Thoracic aorta (tissue), 2 donors: ENCODE measurements at regions not wholly inside any gene's neighbourhood (a gene's known extent, or its start where the extent isn't known, plus 50 kb on each side); places are given as distances from the start of the nearest gene placed in this dataset.

Experiments
- ATAC-seq: fragments of 150-250 bp; one replicate; pipeline ENCODE4 v1.8.0; 2017; ENCODE audit warnings: low read depth; ENCODE audit not compliant: insufficient number of reproducible peaks, low FRiP score
- DNase-seq: peaks from one replicate; pipeline ENCODE4 v3.0.0-alpha.2; 2020; ENCODE audit warnings: low spot score
- H3K27ac ChIP-seq, 2 donors: fragments of 200-600 bp; sonication (generic); 1 replicate in 1 of 2; 2 replicates in 1 of 2; pipeline ENCODE4 v1.5.1; 2016; ENCODE audit warnings: mild to moderate bottlenecking in 2 of 2, moderate library complexity in 2 of 2
- H3K27me3 ChIP-seq: fragments of 200-600 bp; sonication (generic); replicated peaks from 2 replicates; pipeline ENCODE4 v1.6.0; 2016; ENCODE audit warnings: mild to moderate bottlenecking; ENCODE audit not compliant: insufficient read depth
- H3K36me3 ChIP-seq: fragments of 200-600 bp; sonication (generic); one replicate; pipeline ENCODE4 v1.5.1; 2016
- H3K4me1 ChIP-seq, 2 donors: fragments of 200-600 bp; sonication (generic); 1 replicate in 1 of 2; 2 replicates in 1 of 2; pipeline versions ENCODE4 v1.5.1 to v1.6.0; 2016; ENCODE audit warnings: low read depth in 2 of 2, mild to moderate bottlenecking in 1 of 2; ENCODE audit not compliant: control insufficient read depth in 1 of 2
- H3K4me3 ChIP-seq: fragments of 200-600 bp; sonication (generic); 2 replicates; pipeline ENCODE4 v1.5.1; 2016; ENCODE audit warnings: mild to moderate bottlenecking
- H3K9me3 ChIP-seq: fragments of 200-600 bp; sonication (generic); 2 replicates; pipeline ENCODE4 v1.5.1; 2016
- TF ChIP-seq, protein P1 (sequence below): fragments of 200-600 bp; sonication (generic); IDR thresholded peaks from one replicate; pipeline ENCODE4 v1.5.1; 2019; ENCODE audit warnings: antibody characterized with exemption

DNA sequence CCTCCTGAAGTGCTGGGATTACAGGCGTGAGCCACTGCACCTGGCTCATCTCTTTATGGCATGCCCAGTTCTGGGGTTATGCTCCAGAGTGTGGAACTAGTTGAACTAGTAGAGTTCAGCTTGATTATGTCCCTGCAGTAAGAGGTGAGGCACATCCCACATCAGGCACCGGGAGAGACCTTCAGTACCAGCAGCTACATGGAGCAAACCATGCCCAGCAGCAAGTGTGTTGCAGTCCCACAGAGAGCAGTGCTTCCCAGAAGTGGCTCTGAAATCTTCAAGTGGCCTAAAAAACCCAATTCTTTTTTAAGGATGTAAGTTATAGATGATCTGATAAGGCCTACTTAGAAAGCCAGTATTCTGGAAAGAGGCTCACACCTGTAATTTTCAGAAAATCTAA is 331.9 kb upstream of the PRKCQ start:
- Histone ChIP-seq H3K27me3 (no peaks in the 10 kb centered on the region), H3K9me3 (no peaks in the 10 kb centered on the region), H3K4me3 (no peak overlapping the region), H3K36me3 (no peaks in the 10 kb centered on the region), H3K4me1 (peaks cover 0 to 7% of the 10 kb centered on the region in 2 donors), H3K27ac (no peak overlapping the region)
- ATAC-seq = no peak
- no peak for DNase-seq
- TF ChIP-seq, protein P1, sequence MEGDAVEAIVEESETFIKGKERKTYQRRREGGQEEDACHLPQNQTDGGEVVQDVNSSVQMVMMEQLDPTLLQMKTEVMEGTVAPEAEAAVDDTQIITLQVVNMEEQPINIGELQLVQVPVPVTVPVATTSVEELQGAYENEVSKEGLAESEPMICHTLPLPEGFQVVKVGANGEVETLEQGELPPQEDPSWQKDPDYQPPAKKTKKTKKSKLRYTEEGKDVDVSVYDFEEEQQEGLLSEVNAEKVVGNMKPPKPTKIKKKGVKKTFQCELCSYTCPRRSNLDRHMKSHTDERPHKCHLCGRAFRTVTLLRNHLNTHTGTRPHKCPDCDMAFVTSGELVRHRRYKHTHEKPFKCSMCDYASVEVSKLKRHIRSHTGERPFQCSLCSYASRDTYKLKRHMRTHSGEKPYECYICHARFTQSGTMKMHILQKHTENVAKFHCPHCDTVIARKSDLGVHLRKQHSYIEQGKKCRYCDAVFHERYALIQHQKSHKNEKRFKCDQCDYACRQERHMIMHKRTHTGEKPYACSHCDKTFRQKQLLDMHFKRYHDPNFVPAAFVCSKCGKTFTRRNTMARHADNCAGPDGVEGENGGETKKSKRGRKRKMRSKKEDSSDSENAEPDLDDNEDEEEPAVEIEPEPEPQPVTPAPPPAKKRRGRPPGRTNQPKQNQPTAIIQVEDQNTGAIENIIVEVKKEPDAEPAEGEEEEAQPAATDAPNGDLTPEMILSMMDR = no peak

GRCh38 chr10:6909905-6910560 is 330.0 kb upstream of the PRKCQ start:
- Histone ChIP-seq H3K9me3 (no peaks in the 10 kb centered on the region), H3K27me3 (no peaks in the 10 kb centered on the region), H3K36me3 (no peaks in the 10 kb centered on the region), H3K27ac (no peak overlapping the region), H3K4me3 (no peak overlapping the region), H3K4me1 (peaks cover 0 to 7% of the 10 kb centered on the region in 2 donors)
- ATAC-seq (no peak), DNase-seq (no peak)
- TF ChIP-seq, protein P1 = no peak

GRCh38 chr10:6907877-6908530 is 327.9 kb upstream of the PRKCQ start:
- TF ChIP-seq, protein P1 = no peak
- H3K9me3 ChIP-seq = no peaks in the 10 kb centered on the region
- H3K36me3 ChIP-seq = no peaks in the 10 kb centered on the region
- H3K4me3 ChIP-seq = no peak overlapping the region
- no peak for DNase-seq
- H3K27me3 ChIP-seq = no peaks in the 10 kb centered on the region
- no peak for ATAC-seq
- H3K27ac ChIP-seq = no peak overlapping the region
- H3K4me1 ChIP-seq = peaks cover 0 to 7% of the 10 kb centered on the region in 2 donors

DNA sequence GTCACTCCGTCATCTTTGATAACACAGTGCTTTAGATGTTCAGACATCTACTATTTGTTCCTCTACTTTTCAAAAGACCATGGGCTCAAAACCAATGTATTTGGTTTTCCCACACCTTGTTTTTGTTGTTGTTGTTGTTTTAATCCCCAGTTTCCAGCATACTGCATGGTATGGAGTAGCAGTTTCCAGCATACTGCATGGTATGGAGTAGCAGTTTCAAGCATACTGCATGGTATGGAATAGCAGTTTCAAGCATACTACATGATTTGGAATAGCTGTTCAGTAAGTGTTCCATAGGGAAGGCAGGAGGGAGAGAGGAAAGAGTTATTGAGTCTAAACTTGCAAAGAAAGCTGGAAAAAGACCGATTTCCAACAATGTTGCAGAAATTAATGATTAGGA is 314.3 kb upstream of the PRKCQ start:
- TF ChIP-seq, protein P1 = no peak
- Histone ChIP-seq H3K27ac (no peak overlapping the region), H3K27me3 (no peaks in the 10 kb centered on the region), H3K4me1 (no peaks in the 10 kb centered on the region), H3K4me3 (no peak overlapping the region), H3K36me3 (no peaks in the 10 kb centered on the region), H3K9me3 (no peaks in the 10 kb centered on the region)
- DNase-seq = no peak
- no peak for ATAC-seq

GRCh38 chr10:6892864-6893263 is 312.8 kb upstream of the PRKCQ start:
- Histone ChIP-seq H3K4me1 (no peaks in the 10 kb centered on the region), H3K4me3 (no peak overlapping the region), H3K27me3 (no peaks in the 10 kb centered on the region), H3K36me3 (no peaks in the 10 kb centered on the region), H3K9me3 (no peaks in the 10 kb centered on the region), H3K27ac (no peak overlapping the region)
- DNase-seq = no peak
- TF ChIP-seq, protein P1 = no peak
- ATAC-seq = no peak
